Osteoblast (primary cell): ENCODE measurements at regions not wholly inside any gene's neighbourhood (a gene's known extent, or its start where the extent isn't known, plus 50 kb on each side); places are given as distances from the start of the nearest gene placed in this dataset.

Source experiments
- DNase-seq: peaks from one replicate; pipeline ENCODE4 v3.0.0; 2011; ENCODE audit warnings: low spot score, mixed read lengths; ENCODE audit not compliant: insufficient read length; ENCODE audit errors: missing footprints
- H2AFZ ChIP-seq: 2 replicates; pipeline ENCODE4 v1.6.0; 2011; ENCODE audit warnings: mild to moderate bottlenecking, low read length
- H3K27ac ChIP-seq: 2 replicates; pipeline ENCODE4 v1.5.1; 2011; ENCODE audit warnings: mild to moderate bottlenecking, low read depth, low read length, moderate library complexity
- H3K27me3 ChIP-seq: 2 replicates; pipeline ENCODE4 v1.6.0; 2012; ENCODE audit warnings: mild to moderate bottlenecking, control low read depth, inconsistent platforms, low read length, moderate library complexity; ENCODE audit not compliant: insufficient read depth
- H3K36me3 ChIP-seq: 2 replicates; pipeline ENCODE4 v1.5.1; 2011; ENCODE audit warnings: mild to moderate bottlenecking, low read length, control low read depth, moderate library complexity; ENCODE audit not compliant: insufficient read depth
- H3K4me1 ChIP-seq: 2 replicates; pipeline ENCODE4 v1.5.1; 2011; ENCODE audit warnings: mild to moderate bottlenecking, low read length, control low read depth, moderate library complexity; ENCODE audit not compliant: insufficient read depth
- H3K4me2 ChIP-seq: 2 replicates; pipeline ENCODE4 v1.6.0; 2011; ENCODE audit warnings: mild to moderate bottlenecking, low read length; ENCODE audit not compliant: insufficient read depth
- H3K4me3 ChIP-seq: fragments of 200-600 bp; sonication (generic); 3 replicates; pipeline ENCODE4 v1.5.1; 2012; ENCODE audit warnings: mild to moderate bottlenecking, low read length, inconsistent platforms; ENCODE audit not compliant: insufficient read depth
- H3K79me2 ChIP-seq: 2 replicates; pipeline ENCODE4 v1.6.0; 2012; ENCODE audit warnings: mild to moderate bottlenecking, low read length, control low read depth, inconsistent platforms; ENCODE audit not compliant: insufficient read depth
- H3K9me3 ChIP-seq: 2 replicates; pipeline ENCODE4 v1.5.1; 2011; ENCODE audit warnings: low read depth, low read length, control low read depth
- H4K20me1 ChIP-seq: 2 replicates; pipeline ENCODE4 v1.6.0; 2012; ENCODE audit warnings: mild to moderate bottlenecking, low read length, control low read depth; ENCODE audit not compliant: insufficient read depth
- CTCF ChIP-seq: IDR thresholded peaks from 2 replicates; pipeline ENCODE4 v1.5.1; 2011; ENCODE audit warnings: mild to moderate bottlenecking, low read depth, low read length, moderate library complexity; ENCODE audit errors: extremely low read depth

GRCh38 chr7:117973975-117974374, 100.7 kb upstream of the CTTNBP2 start:
- TF ChIP-seq CTCF = no peak

GRCh38 chr7:117974891-117975290, 101.7 kb upstream of the CTTNBP2 start:
- Histone ChIP-seq H3K4me1 (no peaks in the 10 kb centered on the region), H2AFZ (no peak overlapping the region), H3K4me3 (no peak overlapping the region), H3K4me2 (no peak overlapping the region), H3K27ac (no peak overlapping the region), H3K79me2 (no peaks in the 10 kb centered on the region), H3K9me3 (no peaks in the 10 kb centered on the region), H4K20me1 (no peaks in the 10 kb centered on the region), H3K27me3 (no peaks in the 10 kb centered on the region), H3K36me3 (no peaks in the 10 kb centered on the region)
- no peak for TF ChIP-seq CTCF
- DNase-seq = no peak

More at GRCh38 chr7:117973975-117974374, 100.7 kb upstream of the CTTNBP2 start:
- H3K79me2 ChIP-seq = no peaks in the 10 kb centered on the region
- no peak for DNase-seq
- H3K4me3 ChIP-seq = no peak overlapping the region
- H3K36me3 ChIP-seq = no peaks in the 10 kb centered on the region
- no peak overlapping the region for H3K27ac ChIP-seq
- no peak overlapping the region for H2AFZ ChIP-seq
- H4K20me1 ChIP-seq = no peaks in the 10 kb centered on the region
- no peaks in the 10 kb centered on the region for H3K4me1 ChIP-seq
- H3K4me2 ChIP-seq = no peak overlapping the region
- H3K9me3 ChIP-seq = no peaks in the 10 kb centered on the region
- H3K27me3 ChIP-seq = no peaks in the 10 kb centered on the region

GRCh38 chr7:117975476-117975875, 102.2 kb upstream of the CTTNBP2 start:
- no peak overlapping the region for H2AFZ ChIP-seq
- H3K27ac ChIP-seq = no peak overlapping the region
- TF ChIP-seq CTCF = no peak
- H3K4me3 ChIP-seq = no peak overlapping the region
- no peaks in the 10 kb centered on the region for H3K36me3 ChIP-seq
- H3K27me3 ChIP-seq = no peaks in the 10 kb centered on the region
- no peak overlapping the region for H3K4me2 ChIP-seq
- no peaks in the 10 kb centered on the region for H3K9me3 ChIP-seq
- no peaks in the 10 kb centered on the region for H3K79me2 ChIP-seq
- DNase-seq = no peak
- H3K4me1 ChIP-seq = no peaks in the 10 kb centered on the region
- H4K20me1 ChIP-seq = no peaks in the 10 kb centered on the region

- Histone ChIP-seq H3K27me3 (no peaks in the 10 kb centered on the region), H4K20me1 (no peaks in the 10 kb centered on the region), H3K36me3 (no peaks in the 10 kb centered on the region), H3K4me3 (no peak overlapping the region), H3K27ac (no peak overlapping the region), H3K4me2 (no peak overlapping the region), H3K9me3 (no peaks in the 10 kb centered on the region), H2AFZ (no peak overlapping the region), H3K4me1 (no peaks in the 10 kb centered on the region), H3K79me2 (no peaks in the 10 kb centered on the region)
- no peak for DNase-seq
- TF ChIP-seq CTCF = no peak
Observed at GRCh38 chr7:117979954-117980497, 106.8 kb upstream of the CTTNBP2 start.
